Stimulated activated CD4-positive, alpha-beta T cell treated with anti-CD3 and anti-CD28 coated beads, Interleukin-12 subunit alpha, Interleukin-12 subunit beta, amount 100 ng/mL, for 24 hours (primary cell): ENCODE measurements at regions not wholly inside any gene's neighbourhood (a gene's known extent, or its start where the extent isn't known, plus 50 kb on each side); places are given as distances from the start of the nearest gene placed in this dataset.

ENCODE experiments used
- DNase-seq, 2 experiments: peaks; one replicate each; pipeline ENCODE4 v3.0.0-alpha.2; 2020; ENCODE audit warnings: low read depth in 2 of 2

DNA sequence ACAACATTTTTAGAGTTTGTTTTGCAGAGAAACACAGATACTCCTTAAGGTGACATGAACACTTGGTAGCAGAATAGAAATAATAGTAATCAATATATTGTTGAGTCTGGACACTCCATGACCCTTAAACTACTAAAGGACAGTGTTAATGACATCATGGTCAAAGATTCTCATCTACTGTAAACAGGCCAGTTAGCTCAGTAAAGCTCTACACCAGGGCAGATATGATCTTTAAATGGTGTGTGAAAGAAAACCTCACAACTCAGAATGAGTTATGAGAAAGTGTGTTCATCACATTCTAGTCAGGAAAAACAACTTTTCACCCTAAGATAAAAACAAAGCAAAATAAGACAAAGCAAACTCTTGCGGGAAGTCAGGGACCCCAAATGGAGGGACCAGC is 58.1 kb upstream of the ADAMTS5 start:
- no peak for DNase-seq

DNA sequence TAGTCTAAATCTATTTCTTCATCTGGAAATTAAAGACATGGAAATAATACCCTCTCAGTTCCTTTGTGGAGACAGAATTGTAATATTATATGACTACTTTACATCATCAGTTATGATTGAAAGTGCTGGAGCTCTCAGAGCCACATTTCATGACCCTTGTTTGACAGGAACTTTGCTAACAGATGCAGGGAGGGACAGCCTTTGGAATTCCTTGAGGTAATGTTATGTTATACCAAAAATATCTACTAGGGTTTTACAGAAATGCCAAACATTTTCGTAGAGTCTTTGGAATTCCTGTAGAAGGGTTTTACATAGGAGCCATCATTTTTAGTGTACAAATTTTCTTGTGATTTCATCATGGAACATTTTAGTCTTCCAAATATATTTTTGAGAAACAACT is 57.4 kb upstream of the ADAMTS5 start:
- no peak for DNase-seq

GRCh38 chr21:27023186-27023585 is 56.3 kb upstream of the ADAMTS5 start:
- no peak for DNase-seq

GRCh38 chr21:27021801-27022200 is 54.9 kb upstream of the ADAMTS5 start:
- no peak for DNase-seq

- DNase-seq, result no peak
Measured at GRCh38 chr21:27021046-27021445, 54.2 kb upstream of the ADAMTS5 start.

- no peak for DNase-seq
Measured at GRCh38 chr21:27017246-27017645, 50.4 kb upstream of the ADAMTS5 start.
